ENCODE measurements at regions not wholly inside any gene's neighbourhood (a gene's known extent, or its start where the extent isn't known, plus 50 kb on each side); places are given as distances from the start of the nearest gene placed in this dataset.

DNA sequence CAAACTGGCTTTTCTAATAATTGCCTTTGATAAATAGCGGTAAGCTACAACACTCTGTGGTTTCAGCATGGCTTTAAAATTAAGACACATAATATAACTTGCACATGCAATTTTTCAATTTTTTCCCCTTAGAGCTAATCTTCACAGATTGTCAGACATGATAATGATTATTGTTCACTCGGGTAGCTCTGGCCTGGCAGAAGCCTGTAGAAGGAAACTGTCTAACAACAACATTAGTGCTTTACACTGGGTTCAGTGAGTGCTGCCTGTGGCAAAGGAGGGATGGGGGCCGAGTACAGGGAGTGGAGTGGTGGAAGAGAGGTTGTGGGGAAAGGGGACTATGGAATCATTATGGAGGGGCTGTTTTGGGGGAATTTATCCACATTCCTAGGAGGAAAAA lies 67.2 kb upstream of the AUTS2 start:
- no peak for TF ChIP-seq POLR2AphosphoS5 (IDR thresholded peaks at IDR 0.05)
- TF ChIP-seq, protein P1, sequence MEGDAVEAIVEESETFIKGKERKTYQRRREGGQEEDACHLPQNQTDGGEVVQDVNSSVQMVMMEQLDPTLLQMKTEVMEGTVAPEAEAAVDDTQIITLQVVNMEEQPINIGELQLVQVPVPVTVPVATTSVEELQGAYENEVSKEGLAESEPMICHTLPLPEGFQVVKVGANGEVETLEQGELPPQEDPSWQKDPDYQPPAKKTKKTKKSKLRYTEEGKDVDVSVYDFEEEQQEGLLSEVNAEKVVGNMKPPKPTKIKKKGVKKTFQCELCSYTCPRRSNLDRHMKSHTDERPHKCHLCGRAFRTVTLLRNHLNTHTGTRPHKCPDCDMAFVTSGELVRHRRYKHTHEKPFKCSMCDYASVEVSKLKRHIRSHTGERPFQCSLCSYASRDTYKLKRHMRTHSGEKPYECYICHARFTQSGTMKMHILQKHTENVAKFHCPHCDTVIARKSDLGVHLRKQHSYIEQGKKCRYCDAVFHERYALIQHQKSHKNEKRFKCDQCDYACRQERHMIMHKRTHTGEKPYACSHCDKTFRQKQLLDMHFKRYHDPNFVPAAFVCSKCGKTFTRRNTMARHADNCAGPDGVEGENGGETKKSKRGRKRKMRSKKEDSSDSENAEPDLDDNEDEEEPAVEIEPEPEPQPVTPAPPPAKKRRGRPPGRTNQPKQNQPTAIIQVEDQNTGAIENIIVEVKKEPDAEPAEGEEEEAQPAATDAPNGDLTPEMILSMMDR (IDR thresholded peaks at IDR 0.05): no peak
